GM19239 (cell line): ENCODE measurements at regions not wholly inside any gene's neighbourhood (a gene's known extent, or its start where the extent isn't known, plus 50 kb on each side); places are given as distances from the start of the nearest gene placed in this dataset.
A peak's percentile ranks its signal among the peaks of the same experiment; 100 is the strongest.

ENCODE experiments used
- DNase-seq: peaks from one replicate; pipeline ENCODE4 v3.0.0; 2011; ENCODE audit warnings: low spot score; ENCODE audit not compliant: insufficient read length
- FAIRE-seq: peaks from 2 replicates; lab custom pipeline; 2011; peaks lifted over from hg19 to GRCh38; lab: Jason Lieb, UNC

DNA sequence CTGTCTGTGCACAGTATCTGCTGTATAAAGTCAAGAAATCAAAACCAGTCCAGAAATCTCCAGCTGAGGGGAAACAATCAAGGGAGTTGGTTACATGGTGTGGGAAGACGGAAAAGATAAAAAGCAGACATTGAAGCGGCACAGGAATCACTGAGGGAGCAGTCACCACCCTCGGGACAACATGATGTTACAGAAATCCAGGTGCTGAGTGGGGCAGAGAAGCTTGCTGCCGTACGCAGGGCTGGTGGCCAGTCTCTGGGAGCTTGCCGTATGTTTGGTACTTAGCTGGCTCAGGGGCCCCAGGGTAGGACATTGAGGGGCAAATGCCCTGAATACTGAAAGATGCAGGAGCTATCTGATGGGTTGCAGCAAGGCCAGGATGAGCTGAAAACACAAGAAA, 237.9 kb downstream of the EDEM1 start:
- DNase-seq (no peak), FAIRE-seq (no peak)

DNA sequence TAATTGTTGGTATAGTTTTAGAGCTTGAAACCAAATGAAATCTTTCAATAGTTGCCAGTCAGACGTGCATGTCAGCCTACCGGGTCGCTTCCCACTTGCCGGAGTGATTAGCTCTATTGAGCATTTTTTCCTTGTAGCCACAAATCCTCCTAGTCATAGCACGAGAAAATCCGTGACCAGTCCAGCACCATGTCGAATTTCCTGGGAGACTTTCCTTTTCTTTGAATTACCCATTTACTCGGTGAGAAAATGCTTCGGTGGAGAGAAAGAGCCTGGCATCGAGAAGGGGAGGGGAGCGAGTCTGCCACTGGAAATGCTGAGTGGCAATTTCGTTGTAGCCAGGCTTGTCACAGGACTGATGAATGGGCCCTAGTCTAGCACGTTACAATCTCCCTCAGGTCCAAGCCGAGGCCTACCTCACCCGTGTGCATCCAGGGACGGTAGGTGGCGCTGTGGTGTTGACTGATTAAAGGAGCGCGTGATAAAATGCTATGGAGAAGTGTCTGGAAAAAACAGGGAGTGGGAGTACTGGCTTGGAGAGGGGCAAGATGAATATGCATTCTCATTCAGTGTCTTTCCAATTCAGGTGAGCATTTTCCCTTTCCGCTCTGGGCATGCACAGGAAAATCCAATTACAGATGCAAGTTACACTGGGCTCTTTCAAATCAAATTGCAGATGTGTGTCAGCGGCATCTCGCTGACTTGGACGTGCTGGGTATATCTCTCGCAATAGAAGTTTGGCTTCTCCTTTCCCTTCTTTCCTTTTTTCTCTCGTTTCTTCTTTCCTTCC, 238.8 kb downstream of the EDEM1 start:
- peak; percentile 24 for DNase-seq
- peak; percentile 75 for FAIRE-seq

DNA sequence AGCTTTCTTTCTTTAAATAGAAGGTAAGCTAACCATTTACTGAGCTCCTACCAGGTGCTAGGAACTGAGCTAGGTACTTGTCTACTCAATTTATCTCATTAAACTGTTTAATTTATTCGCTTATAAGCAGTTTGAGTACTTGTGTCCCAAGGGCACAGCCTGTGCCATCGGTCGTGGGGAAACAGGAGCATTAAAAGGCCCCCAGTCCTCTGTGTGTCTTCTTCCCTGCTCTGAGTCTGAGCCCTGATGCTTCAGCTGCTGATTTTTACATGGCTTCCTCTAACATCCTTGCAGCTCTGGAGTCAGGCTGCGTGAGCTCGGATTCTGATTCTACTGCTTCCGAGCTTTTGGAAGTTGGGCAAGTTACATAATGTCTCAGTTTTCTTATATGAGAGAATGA, 239.5 kb downstream of the EDEM1 start:
- FAIRE-seq: no peak
- DNase-seq: no peak

DNA sequence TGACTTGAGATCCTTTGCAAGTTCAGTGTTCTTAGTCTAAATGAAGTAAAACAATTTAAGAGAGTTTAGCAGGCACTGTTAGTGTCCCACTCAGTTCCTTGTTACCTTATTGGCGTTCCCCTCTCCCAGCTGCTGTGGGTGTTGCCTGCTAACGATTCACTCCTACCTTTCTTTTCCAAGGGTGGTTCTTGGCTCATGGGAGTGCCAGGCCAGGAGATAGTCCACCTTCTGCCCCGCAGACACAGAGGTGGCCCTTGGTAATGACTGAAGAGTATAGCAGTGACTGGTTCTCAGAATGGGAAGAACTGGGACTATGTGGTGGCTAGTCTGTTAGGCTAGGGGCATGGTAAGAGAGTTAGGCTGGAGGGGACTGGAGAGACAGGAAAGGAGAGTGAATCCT, 240.4 kb downstream of the EDEM1 start:
- DNase-seq (no peak), FAIRE-seq (no peak)

DNA sequence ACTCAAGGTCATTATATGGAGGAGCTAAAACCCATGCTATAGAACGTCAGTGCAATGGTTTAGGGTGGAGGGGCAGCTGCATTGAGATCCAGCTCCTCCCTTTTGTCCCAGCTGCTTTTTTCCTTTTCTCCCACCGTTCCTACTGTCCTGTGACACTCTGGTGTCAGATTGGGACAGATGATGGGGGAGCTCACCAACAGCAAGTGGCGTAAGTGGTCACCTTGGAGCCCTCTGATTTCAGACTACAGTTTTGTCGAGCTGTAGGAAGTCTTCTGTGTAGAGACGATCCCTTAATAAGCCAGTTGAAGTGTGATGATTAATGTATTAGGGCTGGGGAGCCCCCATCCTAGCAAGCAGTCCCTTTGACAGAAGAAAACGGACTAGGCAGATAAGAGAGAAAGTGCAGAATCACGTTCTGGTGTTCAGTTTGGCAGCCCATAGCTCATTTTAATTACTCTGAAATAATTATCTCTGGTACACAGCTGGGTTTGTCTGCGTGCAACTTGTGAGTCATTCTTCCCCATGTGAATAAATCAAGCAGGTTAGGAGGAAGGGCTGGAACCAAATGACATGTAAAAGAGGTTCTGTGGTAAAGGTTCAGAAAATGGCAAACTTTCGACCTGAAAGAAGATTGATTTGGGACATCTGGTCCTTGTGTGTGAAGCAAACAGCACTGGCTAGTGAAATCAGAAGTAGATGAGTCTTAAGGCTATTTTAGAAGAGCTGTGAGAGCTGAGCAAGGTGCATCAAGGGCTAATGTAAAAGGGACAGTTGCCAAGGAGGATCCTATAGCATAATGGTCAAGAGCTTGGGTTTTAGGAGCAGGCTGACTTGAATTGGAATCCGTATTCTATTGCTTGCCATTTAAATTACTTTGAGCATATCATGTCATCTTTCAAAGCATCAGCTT, 241.4 kb downstream of the EDEM1 start:
- DNase-seq (peak; percentile 7), FAIRE-seq (peak; percentile 39)

DNA sequence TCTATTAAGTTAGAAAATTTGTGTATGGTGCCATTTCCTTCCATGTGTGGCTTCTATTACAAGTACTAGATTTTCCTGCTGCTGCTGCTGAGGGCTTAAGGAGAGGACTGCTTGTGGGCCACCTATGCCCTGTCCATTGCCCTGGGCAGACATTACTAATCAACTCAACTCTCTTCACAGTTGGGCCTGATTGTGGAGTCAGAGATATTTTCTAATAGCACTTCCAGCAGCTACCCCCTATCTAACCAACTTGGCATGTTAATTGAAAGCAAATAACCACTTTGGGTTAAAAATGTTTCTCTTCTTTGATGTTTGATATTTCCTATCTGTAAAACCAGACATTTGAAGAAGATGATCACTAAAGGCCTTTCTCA, 242.0 kb downstream of the EDEM1 start:
- FAIRE-seq (no peak), DNase-seq (no peak)

DNA sequence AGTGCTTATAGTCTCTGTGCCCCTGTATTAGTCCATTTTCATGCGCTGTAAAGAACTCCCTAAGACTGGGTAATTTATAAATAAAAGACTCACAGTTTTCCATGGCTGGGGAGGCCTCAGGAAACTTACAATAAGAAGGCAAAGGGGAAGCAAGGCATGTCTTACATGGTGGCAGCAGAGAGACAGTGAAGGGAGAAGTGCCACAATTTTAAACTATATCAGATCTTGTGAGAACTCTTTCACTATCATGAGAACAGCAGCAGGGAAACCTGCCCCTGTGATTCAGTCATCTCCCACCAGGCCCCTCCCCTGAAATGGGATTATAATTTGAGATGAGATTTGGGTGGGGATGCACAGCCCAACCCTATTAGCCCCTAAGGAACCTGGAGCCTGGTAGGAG, 243.2 kb downstream of the EDEM1 start:
- FAIRE-seq: no peak
- no peak for DNase-seq

DNA sequence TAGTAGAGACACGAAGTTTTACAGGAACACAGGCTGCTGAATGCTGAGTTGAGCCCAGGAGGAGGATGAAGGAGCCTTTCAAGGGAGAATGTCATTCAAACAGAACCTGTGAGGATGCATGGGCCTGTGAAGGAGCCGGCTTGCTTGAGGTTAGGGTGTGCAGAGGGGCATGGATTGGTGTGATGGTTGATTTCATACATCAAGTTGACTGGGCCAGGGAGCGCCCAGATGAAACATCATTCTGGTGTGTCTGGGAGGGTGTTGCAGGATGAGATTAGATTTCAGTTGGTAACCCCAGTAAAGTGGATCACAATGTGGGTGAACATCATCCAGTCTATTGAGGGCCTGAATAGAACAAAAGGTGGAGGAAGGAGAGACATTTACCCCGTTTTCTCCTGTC, 243.6 kb downstream of the EDEM1 start:
- DNase-seq: no peak
- FAIRE-seq: no peak

DNA sequence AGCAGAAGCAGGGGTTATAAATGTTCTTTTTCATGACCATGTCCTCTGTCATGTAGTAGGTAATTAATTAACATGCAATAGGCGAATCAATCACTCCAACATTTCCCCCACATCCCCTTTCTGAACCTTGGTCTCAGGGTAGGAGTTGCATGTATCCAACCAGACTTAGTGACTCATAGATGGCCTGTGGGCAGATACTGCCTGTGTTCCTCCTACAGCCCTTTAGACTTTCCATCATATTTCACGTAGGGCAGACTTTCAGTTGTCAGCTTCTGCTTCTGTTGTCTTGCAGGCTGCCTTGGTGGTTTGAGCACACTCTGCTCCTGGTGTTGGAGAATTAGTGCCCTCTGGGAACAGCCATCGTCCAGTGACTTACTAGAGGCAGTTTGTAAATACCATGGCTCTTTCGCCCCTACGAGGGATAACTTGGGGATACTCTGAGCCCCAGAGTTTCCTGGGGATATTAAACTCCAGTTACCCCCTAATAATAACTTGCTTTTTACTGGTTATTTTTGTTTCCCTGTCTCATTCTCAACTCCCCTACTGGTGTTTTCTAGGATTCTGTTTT, 244.4 kb downstream of the EDEM1 start:
- DNase-seq (no peak), FAIRE-seq (no peak)

DNA sequence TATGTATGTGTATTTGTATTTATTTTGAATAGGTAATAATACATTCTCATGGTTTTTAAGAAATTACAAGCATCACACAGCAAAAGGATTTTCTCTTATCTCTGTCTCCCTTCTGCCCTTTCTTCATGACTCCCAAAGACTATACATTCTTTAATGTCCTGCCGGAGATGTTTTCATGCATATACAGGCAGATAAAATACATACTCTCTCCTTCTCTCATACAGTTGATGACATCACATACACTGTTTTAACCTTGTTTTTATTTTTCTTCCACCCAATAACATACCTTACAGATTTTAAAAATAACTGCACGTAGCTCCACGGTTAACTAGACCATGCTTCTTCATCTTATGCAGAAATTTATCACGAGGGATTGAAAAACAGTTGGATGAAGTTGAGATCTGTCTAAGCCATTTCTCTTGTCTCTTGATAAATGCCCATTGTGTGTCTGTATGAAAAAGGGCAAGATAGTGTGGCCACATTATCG, 249.8 kb downstream of the EDEM1 start:
- FAIRE-seq (no peak), DNase-seq (no peak)

DNA sequence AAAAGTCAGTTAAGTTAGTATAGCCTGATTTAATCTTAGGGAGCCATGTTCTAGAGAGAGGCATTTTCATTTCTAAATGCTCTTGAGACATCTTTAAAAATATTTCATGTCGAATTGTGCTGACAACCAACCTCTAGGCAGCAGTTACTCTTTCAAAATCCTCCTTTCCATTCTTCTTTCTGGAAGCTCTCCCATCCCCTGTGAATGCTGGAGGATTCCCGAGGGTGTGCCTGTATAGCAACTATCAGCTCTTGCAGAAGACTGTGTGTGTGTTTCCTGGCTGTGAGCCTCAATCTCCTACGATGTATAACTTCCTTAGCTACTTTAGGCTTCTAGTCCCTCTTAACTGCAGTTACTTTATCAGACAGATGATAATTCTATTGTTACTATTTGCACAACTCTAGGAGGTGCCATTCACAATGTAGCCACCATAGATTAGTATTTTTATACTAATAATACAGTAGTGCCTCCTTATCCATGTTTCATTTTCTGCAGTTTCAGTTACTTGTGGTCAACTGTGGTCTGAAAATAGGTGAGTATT, 250.3 kb downstream of the EDEM1 start:
- FAIRE-seq: no peak
- no peak for DNase-seq

DNA sequence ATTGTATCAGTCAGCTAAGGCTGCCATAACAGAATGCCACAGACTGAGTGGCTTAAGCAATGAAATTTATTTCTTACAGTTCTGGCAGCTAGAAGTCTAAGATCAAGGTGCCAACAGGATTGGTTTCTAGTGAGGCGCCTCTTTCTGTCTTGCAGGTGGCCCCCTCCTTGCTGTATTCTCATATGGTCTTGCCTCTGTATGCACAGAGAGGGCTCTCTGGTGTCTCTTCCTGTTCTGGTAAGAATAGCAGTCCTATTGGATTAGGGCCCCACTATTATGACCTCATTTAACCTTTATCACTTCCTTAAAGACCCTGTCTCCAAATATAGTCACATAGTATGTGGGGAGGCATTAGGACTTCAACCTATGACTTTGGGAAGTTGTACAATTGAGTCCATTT, 253.9 kb downstream of the EDEM1 start:
- DNase-seq: no peak
- FAIRE-seq: no peak

DNA sequence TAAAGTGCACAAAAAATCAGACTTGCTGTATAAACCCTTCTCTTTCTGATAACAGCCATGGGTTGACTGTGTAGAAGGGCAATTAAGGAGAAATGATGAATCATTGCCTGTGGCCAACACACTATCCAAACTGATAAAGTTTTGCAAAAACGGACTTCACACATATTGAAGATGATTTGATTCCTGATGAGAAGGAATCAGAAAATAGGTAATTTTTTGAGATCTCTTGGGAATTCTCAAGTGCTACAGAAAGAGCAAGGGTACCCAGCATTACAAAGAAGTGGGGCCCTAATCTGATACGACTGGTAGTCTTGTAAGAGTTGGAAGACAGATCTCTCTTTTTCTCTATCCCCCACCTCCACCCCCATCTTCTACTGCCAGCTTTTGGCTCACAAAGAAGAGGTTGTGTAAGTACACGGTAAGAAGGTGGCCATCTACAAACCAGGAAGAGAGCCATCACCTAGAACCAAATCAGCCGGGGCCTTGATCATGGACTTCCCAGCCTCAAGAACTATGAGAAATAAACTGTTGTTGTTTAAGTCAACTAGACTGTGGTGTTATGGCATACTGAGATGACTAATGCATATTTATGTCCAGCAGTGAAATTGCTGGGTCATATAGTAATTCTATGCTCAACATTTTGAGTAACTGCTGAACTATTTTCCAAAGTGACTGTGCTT, 254.7 kb downstream of the EDEM1 start:
- no peak for DNase-seq
- no peak for FAIRE-seq

DNA sequence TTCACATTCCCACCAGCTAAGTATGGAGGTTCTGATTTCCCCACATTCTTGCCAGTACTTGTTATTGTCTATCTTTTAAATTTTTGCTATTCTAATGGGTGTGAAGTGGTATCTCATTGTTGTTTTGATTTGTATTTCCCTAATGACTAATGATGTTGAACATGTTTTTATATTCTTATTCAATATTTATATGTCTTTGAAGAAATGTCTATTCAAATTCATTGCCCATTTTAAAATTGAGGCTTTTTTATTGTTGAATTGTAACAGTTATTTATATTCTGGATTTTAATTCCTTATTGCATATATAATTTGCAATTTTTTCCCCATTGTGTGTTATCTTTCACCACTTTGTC, 255.3 kb downstream of the EDEM1 start:
- no peak for DNase-seq
- no peak for FAIRE-seq

DNA sequence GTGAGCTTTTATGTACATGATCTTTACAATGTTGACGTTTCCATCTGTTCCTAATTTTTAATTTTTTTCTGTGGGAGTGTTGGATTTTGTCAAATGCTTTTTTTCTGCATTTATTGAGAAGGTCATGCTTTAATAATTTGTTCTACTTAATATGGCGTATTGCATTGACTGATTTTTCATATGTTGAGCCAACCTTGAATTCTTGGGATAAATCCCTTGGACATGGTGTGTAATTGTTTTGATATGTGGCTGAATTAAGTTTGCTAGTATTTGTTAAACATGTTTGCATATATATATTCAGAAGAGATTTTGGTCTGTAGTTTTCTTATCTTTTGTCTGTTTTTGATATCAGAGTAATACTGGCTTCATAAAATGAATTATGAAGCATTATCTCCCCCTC, 256.7 kb downstream of the EDEM1 start:
- no peak for FAIRE-seq
- DNase-seq: no peak

DNA sequence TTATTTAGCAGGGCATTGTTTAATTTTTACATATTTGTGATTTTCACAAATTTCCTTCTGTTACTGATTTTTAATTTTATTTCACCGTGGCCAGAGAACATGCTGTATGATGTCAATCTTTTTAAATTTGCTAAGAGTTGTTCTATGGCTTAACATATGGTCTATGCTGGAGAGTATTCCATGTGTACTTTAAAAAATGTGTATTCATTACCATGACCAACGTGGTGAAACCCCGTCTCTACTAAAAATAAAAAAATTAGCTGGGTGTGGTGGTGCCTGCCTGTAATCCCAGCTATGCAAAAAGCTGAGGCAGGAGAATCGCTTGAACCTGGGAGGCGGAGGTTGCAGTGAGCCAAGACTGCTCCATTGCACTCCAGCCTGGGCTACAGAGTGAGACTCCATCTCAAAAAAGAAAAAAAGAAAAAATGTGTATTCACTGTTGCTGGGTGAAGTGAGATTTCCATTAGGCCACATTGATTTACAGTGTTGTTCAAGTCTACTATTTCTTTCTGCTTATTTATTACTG, 258.2 kb downstream of the EDEM1 start:
- DNase-seq (no peak), FAIRE-seq (no peak)

DNA sequence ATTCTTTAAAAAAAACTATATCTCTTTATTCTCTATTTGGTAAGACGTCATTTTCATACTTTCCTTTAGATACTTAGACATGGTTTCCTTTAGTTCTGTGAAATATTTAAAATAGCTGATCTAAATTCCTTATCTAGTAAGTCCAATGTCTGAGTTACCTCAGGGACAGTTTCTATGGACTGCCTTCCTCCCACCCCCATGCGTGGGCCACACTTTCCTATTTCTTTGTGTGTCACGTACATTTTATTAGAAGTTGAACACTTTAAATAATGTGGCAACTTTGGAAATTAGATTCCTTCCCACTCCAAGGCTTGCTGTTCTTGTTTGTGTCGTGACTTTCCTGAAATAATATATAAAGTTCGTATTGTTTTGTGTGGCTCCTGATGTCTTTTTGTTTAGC, 260.7 kb downstream of the EDEM1 start:
- FAIRE-seq (no peak), DNase-seq (no peak)

DNA sequence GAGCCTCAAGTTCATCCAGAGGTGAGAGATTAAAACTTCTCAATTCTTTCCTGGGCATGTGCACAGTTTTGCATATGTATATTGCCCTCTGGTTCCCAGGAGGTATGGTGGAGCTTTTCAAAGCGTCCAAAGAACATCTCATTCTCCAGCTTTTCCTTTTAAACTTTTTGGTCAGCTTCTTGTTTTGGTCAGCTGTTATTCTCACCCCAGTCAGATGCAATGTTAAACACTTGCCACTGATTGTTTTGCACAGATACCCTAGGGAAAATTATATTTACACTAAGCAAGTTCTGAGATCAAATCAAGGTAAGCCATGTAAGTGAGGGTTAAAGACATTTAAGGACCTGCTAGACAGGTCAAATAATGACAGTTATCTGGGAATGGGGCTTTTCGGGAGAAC, 261.3 kb downstream of the EDEM1 start:
- no peak for FAIRE-seq
- no peak for DNase-seq

DNA sequence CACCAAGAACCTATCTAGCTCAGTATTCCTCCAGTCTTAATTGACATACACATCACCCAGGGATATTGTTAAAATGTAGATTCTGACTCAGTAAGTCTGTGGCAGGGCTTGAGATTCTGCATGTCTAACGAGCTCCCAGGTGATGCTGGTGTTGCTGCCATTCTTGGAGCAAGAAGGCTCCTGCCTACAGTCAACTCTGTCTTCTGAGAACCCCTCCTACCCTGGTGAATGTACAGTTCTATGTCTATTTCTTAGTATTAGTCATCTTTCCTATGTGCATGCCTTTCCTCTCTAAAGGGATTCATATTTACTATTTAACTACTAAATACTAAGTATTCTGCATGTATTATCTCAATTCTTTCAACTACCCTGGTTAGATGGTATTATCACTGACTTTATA, 268.7 kb downstream of the EDEM1 start:
- DNase-seq: no peak
- no peak for FAIRE-seq

DNA sequence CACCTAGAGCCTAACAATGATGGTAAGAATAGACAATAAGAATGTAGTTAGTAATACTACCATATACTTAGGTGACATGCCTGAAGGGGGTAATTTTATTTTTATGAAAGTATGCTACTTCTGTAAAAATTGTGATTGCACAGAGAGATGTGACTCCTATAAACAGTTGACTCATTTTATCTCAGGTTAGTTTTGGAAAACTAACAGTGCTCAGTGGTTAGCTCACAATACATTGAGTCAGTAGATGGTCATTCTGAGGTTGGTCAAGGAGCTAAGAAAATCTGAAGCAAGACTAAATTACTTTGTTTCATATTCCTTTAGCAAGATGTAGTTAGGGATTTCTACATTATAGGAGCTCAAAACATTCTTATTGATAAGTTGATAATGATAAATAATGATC, 271.0 kb downstream of the EDEM1 start:
- DNase-seq (no peak), FAIRE-seq (no peak)
